OCI-LY7 (cell line): ENCODE measurements at regions not wholly inside any gene's neighbourhood (a gene's known extent, or its start where the extent isn't known, plus 50 kb on each side); places are given as distances from the start of the nearest gene placed in this dataset.

Source experiments
- BruUV-seq: library from RNA; stranded (reverse); fragments of 400-500 nt; replicated peaks from 2 replicates; lab custom pipeline; 2021; lab: Mats Ljungman, UMichigan
- CTCF ChIA-PET: fragments of 300-600 bp; sonication (Branson Sonifier 250); formaldehyde crosslinking; loops from one replicate; lab custom pipeline; 2022; ENCODE audit warnings: antibody characterized with exemption; ENCODE audit not compliant: unreplicated experiment; lab: Charles Lee
- POLR2A ChIA-PET: fragments of 300-600 bp; sonication (Branson Sonifier 250); formaldehyde crosslinking; loops from one replicate; lab custom pipeline; 2022; ENCODE audit warnings: antibody characterized with exemption; lab: Charles Lee
- DNase-seq: peaks from one replicate; pipeline ENCODE4 v3.0.0-alpha.2; 2015; ENCODE audit warnings: low spot score
- H2AFZ ChIP-seq: fragments of 200-600 bp; sonication (generic), shearing (Covaris generic); 2 replicates; pipeline ENCODE4 v1.6.1; 2014; ENCODE audit warnings: mild to moderate bottlenecking, antibody characterized with exemption, low read length, moderate library complexity
- H3K27ac ChIP-seq: fragments of 200-600 bp; sonication (generic); 2 replicates; pipeline ENCODE4 v1.5.1; 2014; ENCODE audit warnings: mixed run types, low read depth, mild to moderate bottlenecking, moderate library complexity, low read length, inconsistent platforms; ENCODE audit not compliant: poor library complexity, severe bottlenecking
- H3K36me3 ChIP-seq: fragments of 200-600 bp; sonication (generic); 2 replicates; pipeline ENCODE4 v1.6.1; 2014; ENCODE audit warnings: mild to moderate bottlenecking, antibody characterized with exemption, low read length, moderate library complexity, mixed read lengths; ENCODE audit not compliant: insufficient read depth
- H3K4me1 ChIP-seq: fragments of 200-600 bp; sonication (generic); 2 replicates; pipeline ENCODE4 v1.5.1; 2014; ENCODE audit warnings: mild to moderate bottlenecking, low read length; ENCODE audit not compliant: insufficient read depth, poor library complexity, severe bottlenecking
- H3K4me2 ChIP-seq: fragments of 200-600 bp; sonication (generic); 2 replicates; pipeline ENCODE4 v1.6.1; 2014; ENCODE audit warnings: mild to moderate bottlenecking, low read length
- H3K4me3 ChIP-seq: fragments of 200-600 bp; sonication (generic); 2 replicates; pipeline ENCODE4 v1.5.1; 2014; ENCODE audit warnings: mild to moderate bottlenecking, low read depth, low read length; ENCODE audit not compliant: poor library complexity, severe bottlenecking
- H3K79me2 ChIP-seq: fragments of 200-600 bp; sonication (generic); 2 replicates; pipeline ENCODE4 v1.6.1; 2016; ENCODE audit warnings: low read depth, mild to moderate bottlenecking, low read length, moderate library complexity, mixed read lengths; ENCODE audit not compliant: insufficient read depth
- H3K9me2 ChIP-seq: fragments of 200-600 bp; sonication (generic); 2 replicates; pipeline ENCODE4 v1.6.1; 2016; ENCODE audit warnings: mild to moderate bottlenecking, low read length, mixed read lengths; ENCODE audit not compliant: insufficient read depth
- H3K9me3 ChIP-seq: fragments of 200-600 bp; sonication (generic); 2 replicates; pipeline ENCODE4 v1.6.1; 2014; ENCODE audit warnings: mild to moderate bottlenecking, mixed run types, low read length, mixed read lengths
- H4K20me1 ChIP-seq: fragments of 200-600 bp; sonication (generic); 2 replicates; pipeline ENCODE4 v1.6.1; 2014; ENCODE audit warnings: mild to moderate bottlenecking, antibody characterized with exemption, low read length, moderate library complexity, mixed read lengths; ENCODE audit not compliant: insufficient read depth
- CTCF ChIP-seq: fragments of 200-600 bp; sonication (generic); conservative IDR thresholded peaks from 2 replicates; pipeline ENCODE4 v1.5.1; 2014; ENCODE audit warnings: mild to moderate bottlenecking, antibody characterized with exemption, low read length, moderate library complexity, mixed read lengths
- EZH2phosphoT487 ChIP-seq: fragments of 200-600 bp; sonication (generic); IDR thresholded peaks from 2 replicates; pipeline ENCODE4 v1.6.1; 2018; ENCODE audit warnings: low read depth, borderline replicate concordance, mild to moderate bottlenecking, mixed run types, antibody characterized with exemption, low read length, moderate library complexity, mixed read lengths
- intact Hi-C: fragments of 100-400 bp; cut with micrococcal nuclease; formaldehyde crosslinking; loops from one replicate; pipeline ENCODE4 v1.10.0; 2022; ENCODE audit not compliant: unreplicated experiment

GRCh38 chr16:58885528-58886170 lies 151.5 kb upstream of the GOT2 start:
- H3K79me2 ChIP-seq = no peaks in the 10 kb centered on the region
- intact Hi-C loops = no loop called here
- H2AFZ ChIP-seq = no peak overlapping the region
- DNase-seq = no peak
- H3K4me3 ChIP-seq = no peak overlapping the region
- no peak overlapping the region for H3K27ac ChIP-seq
- TF ChIP-seq CTCF (no peak), EZH2phosphoT487 (no peak)
- CTCF ChIA-PET = no interaction called here
- no peaks in the 10 kb centered on the region for H3K9me2 ChIP-seq
- POLR2A ChIA-PET = no interaction called here
- no peaks in the 10 kb centered on the region for H4K20me1 ChIP-seq
- no peaks in the 10 kb centered on the region for H3K9me3 ChIP-seq
- BruUV-seq = no TSS peak
- no peaks in the 10 kb centered on the region for H3K4me1 ChIP-seq
- H3K36me3 ChIP-seq = no peaks in the 10 kb centered on the region
- no peak overlapping the region for H3K4me2 ChIP-seq

- no peak for TF ChIP-seq EZH2phosphoT487
- no peak for TF ChIP-seq CTCF
These were observed 150.0 kb upstream of the GOT2 start for GRCh38 chr16:58884141-58884540.

GRCh38 chr16:58883131-58883530 lies 149.0 kb upstream of the GOT2 start:
- Histone ChIP-seq H3K9me2 (no peaks in the 10 kb centered on the region), H3K4me3 (no peak overlapping the region), H4K20me1 (no peaks in the 10 kb centered on the region), H3K27ac (no peak overlapping the region), H3K4me2 (no peak overlapping the region), H3K79me2 (no peaks in the 10 kb centered on the region), H2AFZ (no peak overlapping the region), H3K36me3 (no peaks in the 10 kb centered on the region), H3K9me3 (no peaks in the 10 kb centered on the region), H3K4me1 (no peaks in the 10 kb centered on the region)
- intact Hi-C loops = no loop called here
- DNase-seq = no peak
- no TSS peak for BruUV-seq
- ChIA-PET CTCF (no interaction called here), POLR2A (no interaction called here)
- TF ChIP-seq EZH2phosphoT487 (no peak), CTCF (no peak)

More at GRCh38 chr16:58884141-58884540, 150.0 kb upstream of the GOT2 start:
- no peaks in the 10 kb centered on the region for H3K36me3 ChIP-seq
- no peaks in the 10 kb centered on the region for H3K79me2 ChIP-seq
- POLR2A ChIA-PET = no interaction called here
- H3K4me3 ChIP-seq = no peak overlapping the region
- intact Hi-C loops = no loop called here
- no peaks in the 10 kb centered on the region for H4K20me1 ChIP-seq
- no TSS peak for BruUV-seq
- no peak overlapping the region for H3K27ac ChIP-seq
- no peaks in the 10 kb centered on the region for H3K9me3 ChIP-seq
- no peak overlapping the region for H3K4me2 ChIP-seq
- H2AFZ ChIP-seq = no peak overlapping the region
- no peaks in the 10 kb centered on the region for H3K4me1 ChIP-seq
- CTCF ChIA-PET = no interaction called here
- no peaks in the 10 kb centered on the region for H3K9me2 ChIP-seq
- no peak for DNase-seq
